Endothelial cell of umbilical vein (primary cell): ENCODE measurements at regions not wholly inside any gene's neighbourhood (a gene's known extent, or its start where the extent isn't known, plus 50 kb on each side); places are given as distances from the start of the nearest gene placed in this dataset.

ENCODE experiments used
- BruUV-seq: library from RNA; stranded (reverse); fragments of 400-500 nt; replicated peaks from 2 replicates; lab custom pipeline; 2021; lab: Mats Ljungman, UMichigan
- CTCF ChIA-PET: fragments of 300-600, 350-600 bp; sonication (Branson Sonifier 250); formaldehyde crosslinking; loops from one replicate; lab custom pipeline; 2021; ENCODE audit warnings: antibody characterized with exemption, inconsistent platforms; lab: Charles Lee
- POLR2A ChIA-PET: fragments of 300-600, 350-600 bp; sonication (Branson Sonifier 250); formaldehyde crosslinking; loops from one replicate; lab custom pipeline; 2021; ENCODE audit warnings: antibody characterized with exemption, inconsistent platforms; lab: Charles Lee
- DNase-seq: peaks from one replicate; pipeline ENCODE4 v3.0.0-alpha.2; 2011; ENCODE audit warnings: low read depth, low spot score
- FAIRE-seq: peaks from 2 replicates; lab custom pipeline; 2011; peaks lifted over from hg19 to GRCh38; lab: Jason Lieb, UNC
- H2AFZ ChIP-seq: 2 replicates; pipeline ENCODE4 v1.6.0; 2012; ENCODE audit warnings: low read depth, low read length, control low read depth, inconsistent platforms
- H3K27ac ChIP-seq: 2 replicates; pipeline ENCODE4 v1.5.1; 2011; ENCODE audit warnings: low read depth, mild to moderate bottlenecking, control low read depth, low read length, moderate library complexity; ENCODE audit not compliant: insufficient read depth
- H3K27me3 ChIP-seq, 2 experiments: 2 replicates each; pipeline versions ENCODE4 v1.6.0 to v1.6.1; 2011; ENCODE audit warnings: low read length in 2 of 2, mixed read lengths in 1 of 2; ENCODE audit not compliant: control insufficient read depth in 2 of 2, insufficient read depth in 2 of 2
- H3K36me3 ChIP-seq, 2 experiments: 2 replicates in 1 of 2; 3 replicates in 1 of 2; pipeline ENCODE4 v1.5.1; 2011; ENCODE audit warnings: low read length in 2 of 2, mild to moderate bottlenecking in 1 of 2, moderate library complexity in 1 of 2; ENCODE audit not compliant: control insufficient read depth in 2 of 2, insufficient read depth in 2 of 2; ENCODE audit errors: extremely low read depth in 1 of 2
- H3K4me1 ChIP-seq: 3 replicates; pipeline ENCODE4 v1.5.1; 2011; ENCODE audit warnings: mild to moderate bottlenecking, low read length; ENCODE audit not compliant: control insufficient read depth, insufficient read depth; ENCODE audit errors: extremely low read depth
- H3K4me2 ChIP-seq: 2 replicates; pipeline ENCODE4 v1.6.1; 2011; ENCODE audit warnings: low read length, control low read depth, mixed read lengths; ENCODE audit not compliant: insufficient read depth
- H3K4me3 ChIP-seq, 3 experiments: fragments of 200-600 bp in 1 of 3; sonication (generic), shearing (Covaris generic) in 1 of 3; replicated peaks in 1 of 3; 2 replicates each; pipeline ENCODE4 v1.5.1; 2011 to 2016; ENCODE audit warnings: control low read depth in 3 of 3, low read length in 3 of 3, mild to moderate bottlenecking in 2 of 3, inconsistent platforms in 1 of 3, low read depth in 1 of 3, moderate library complexity in 1 of 3; ENCODE audit not compliant: insufficient read depth in 1 of 3
- H3K79me2 ChIP-seq: 2 replicates; pipeline ENCODE4 v1.6.0; 2012; ENCODE audit warnings: low read length, inconsistent platforms; ENCODE audit not compliant: control insufficient read depth, insufficient read depth
- H3K9ac ChIP-seq: replicated peaks from 2 replicates; pipeline ENCODE3; 2011; ENCODE audit warnings: low read length, control low read depth; ENCODE audit not compliant: insufficient read depth; ENCODE audit errors: extremely low read depth
- H3K9me1 ChIP-seq: replicated peaks from 3 replicates; pipeline ENCODE4 v1.6.0; 2011; ENCODE audit warnings: mild to moderate bottlenecking, low read length; ENCODE audit not compliant: control insufficient read depth, insufficient read depth; ENCODE audit errors: extremely low read depth
- H3K9me3 ChIP-seq: replicated peaks from 2 replicates; pipeline ENCODE4 v1.5.1; 2012; ENCODE audit warnings: low read length, inconsistent platforms; ENCODE audit not compliant: control insufficient read depth, insufficient read depth
- H4K20me1 ChIP-seq: replicated peaks from 2 replicates; pipeline ENCODE3; 2011; ENCODE audit warnings: mild to moderate bottlenecking, low read length; ENCODE audit not compliant: control insufficient read depth, insufficient read depth; ENCODE audit errors: extremely low read depth
- CTCF ChIP-seq, 2 donors: IDR thresholded peaks; 1 replicate in 1 of 2; 2 replicates in 1 of 2; pipeline ENCODE4 v1.5.1; 2011; ENCODE audit warnings: low read length in 2 of 2, mild to moderate bottlenecking in 2 of 2, moderate library complexity in 2 of 2, control low read depth in 1 of 2, inconsistent platforms in 1 of 2, low read depth in 1 of 2; ENCODE audit not compliant: insufficient read depth in 1 of 2; ENCODE audit errors: extremely low read depth in 1 of 2
- EZH2 ChIP-seq: IDR thresholded peaks from 2 replicates; pipeline ENCODE4 v1.6.1; 2012; ENCODE audit warnings: borderline replicate concordance, low read depth, mild to moderate bottlenecking, moderate library complexity, low read length, inconsistent platforms; ENCODE audit not compliant: severe bottlenecking
- FOS ChIP-seq: IDR thresholded peaks from 2 replicates; pipeline ENCODE4 v1.6.1; 2011; ENCODE audit warnings: mild to moderate bottlenecking, low read length, moderate library complexity, borderline replicate concordance; ENCODE audit not compliant: insufficient read depth
- GATA2 ChIP-seq: IDR thresholded peaks from 2 replicates; pipeline ENCODE4 v1.7.0; 2011; ENCODE audit warnings: low read depth, mild to moderate bottlenecking, moderate library complexity, mixed read lengths, low read length; ENCODE audit not compliant: insufficient read length, insufficient read depth
- JUN ChIP-seq: IDR thresholded peaks from 2 replicates; pipeline ENCODE4 v1.6.1; 2011; ENCODE audit warnings: borderline replicate concordance, low read depth; ENCODE audit not compliant: insufficient read length, insufficient read depth
- MAX ChIP-seq: IDR thresholded peaks from 2 replicates; pipeline ENCODE4 v1.6.1; 2011; ENCODE audit not compliant: insufficient read depth, insufficient read length
- MYC ChIP-seq: IDR thresholded peaks from one replicate; pipeline ENCODE4 v1.6.1; 2011; ENCODE audit warnings: mild to moderate bottlenecking, low read depth, low read length
- POLR2A ChIP-seq: IDR thresholded peaks from 2 replicates; pipeline ENCODE4 v1.6.1; 2012; ENCODE audit warnings: low read depth, mild to moderate bottlenecking, control low read depth, low read length
- POLR2AphosphoS5 ChIP-seq: IDR thresholded peaks from 2 replicates; pipeline ENCODE4 v1.6.1; 2012; ENCODE audit warnings: low read depth, mild to moderate bottlenecking, control low read depth, low read length, moderate library complexity; ENCODE audit not compliant: insufficient read depth
- dilution Hi-C: fragments of 300-500 bp; cut with MboI; formaldehyde crosslinking; loops from one replicate; pipeline ENCODE4 v1.15.0; 2019; ENCODE audit warnings: low sequenced_read_pairs; ENCODE audit not compliant: extremely low pct_ligation_motif_present
- intact Hi-C: fragments of 100-400 bp; cut with micrococcal nuclease; formaldehyde crosslinking; loops from one replicate; pipeline ENCODE4 v1.10.0; 2022

GRCh38 chr10:109740436-109740835 is 182.9 kb downstream of the XPNPEP1 start:
- DNase-seq (no peak), FAIRE-seq (no peak)
- Histone ChIP-seq H3K27ac (no peak overlapping the region), H3K9ac (no peak overlapping the region), H4K20me1 (no peaks in the 10 kb centered on the region), H3K9me1 (no peaks in the 10 kb centered on the region), H2AFZ (no peak overlapping the region), H3K4me3 (no peak overlapping the region), H3K4me1 (no peaks in the 10 kb centered on the region), H3K27me3 (no peaks in the 10 kb centered on the region), H3K9me3 (peaks cover 2% of the 10 kb centered on the region), H3K36me3 (no peaks in the 10 kb centered on the region), H3K4me2 (no peak overlapping the region), H3K79me2 (no peaks in the 10 kb centered on the region)
- ChIA-PET CTCF (no interaction called here), POLR2A (no interaction called here)
- dilution Hi-C loops (no loop called here), intact Hi-C loops (no loop called here)
- no TSS peak for BruUV-seq
- TF ChIP-seq POLR2AphosphoS5 = no peak
- no peak for TF ChIP-seq MAX
- TF ChIP-seq JUN = no peak
- TF ChIP-seq POLR2A = no peak
- TF ChIP-seq CTCF (IDR thresholded peaks at IDR 0.05; ENCODE audit: extremely low read depth in 1 of 2, insufficient read depth in 1 of 2, low read depth in 1 of 2, low read length in 2 of 2) = no peak
- no peak for TF ChIP-seq MYC
- no peak for TF ChIP-seq FOS
- no peak for TF ChIP-seq GATA2
- TF ChIP-seq EZH2 = no peak
